ENCODE measurements at regions not wholly inside any gene's neighbourhood (a gene's known extent, or its start where the extent isn't known, plus 50 kb on each side); places are given as distances from the start of the nearest gene placed in this dataset.
A peak's percentile ranks its signal among the peaks of the same experiment; 100 is the strongest.
"Not testable (repeated sequence)": the region's sequence is repeated elsewhere in the genome, so short reads cannot be mapped to it uniquely, and the experiment has no call there.

DNA sequence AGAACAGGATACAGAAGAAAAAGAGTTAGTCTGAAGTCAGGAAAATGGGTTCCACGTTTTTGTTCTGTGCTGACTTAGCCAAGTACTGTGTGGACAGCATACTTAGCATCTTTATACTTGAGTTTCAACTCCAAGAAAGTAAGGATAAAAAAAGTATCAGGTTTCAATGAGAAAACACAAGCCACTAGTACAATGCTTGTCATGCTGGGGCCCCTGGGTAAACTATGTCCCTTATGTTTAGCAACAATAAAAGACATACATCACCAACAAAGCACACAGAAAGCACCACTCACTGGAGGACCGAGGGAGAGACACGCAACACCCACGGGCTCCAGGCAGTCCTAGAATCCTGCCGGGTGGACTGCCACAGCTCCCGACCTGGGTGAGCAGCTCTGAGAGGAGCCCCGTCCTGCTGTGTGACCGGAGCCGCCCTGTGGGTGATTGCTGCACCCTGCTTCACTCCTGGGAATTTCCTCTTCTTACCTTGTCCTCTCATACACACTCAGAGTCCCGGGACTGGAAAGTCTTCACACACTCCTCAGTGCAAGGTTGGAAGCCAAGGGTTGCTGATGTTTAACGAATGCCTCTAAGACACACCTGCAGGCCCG is 890.5 kb downstream of the BRD1 start:
- DNase-seq: no peak

- no peak for DNase-seq
Observed at GRCh38 chr22:48936391-48936790, 891.3 kb downstream of the BRD1 start.

DNA sequence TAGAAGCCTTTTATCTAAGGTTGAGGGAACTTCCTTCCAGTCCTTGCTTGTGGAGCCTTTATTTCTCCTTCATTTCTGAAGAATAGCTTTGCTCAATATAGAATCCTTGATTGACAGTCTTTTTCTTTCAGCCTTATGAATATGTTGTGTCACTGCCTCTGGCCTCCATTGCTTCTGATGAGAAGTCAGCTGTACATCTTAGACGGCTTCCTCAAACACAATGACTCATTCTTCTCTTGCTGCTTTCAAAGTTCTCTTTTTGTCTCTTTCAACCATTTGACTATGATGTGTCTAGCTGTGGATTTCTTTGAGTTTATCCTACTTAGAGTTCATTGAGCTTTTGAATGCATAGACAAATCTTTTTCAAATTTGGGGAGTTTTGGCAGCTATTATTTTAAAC is 893.2 kb downstream of the BRD1 start:
- no peak for DNase-seq

GRCh38 chr22:48931452-48931851 is 896.2 kb downstream of the BRD1 start:
- no peak for DNase-seq

GRCh38 chr22:48929276-48929790 is 898.3 kb downstream of the BRD1 start:
- DNase-seq: peak; percentile 6

- DNase-seq: no peak
Observed at GRCh38 chr22:48927591-48927990, 900.1 kb downstream of the BRD1 start.

GRCh38 chr22:48926643-48927042 is 901.0 kb downstream of the BRD1 start:
- DNase-seq: no peak

DNA sequence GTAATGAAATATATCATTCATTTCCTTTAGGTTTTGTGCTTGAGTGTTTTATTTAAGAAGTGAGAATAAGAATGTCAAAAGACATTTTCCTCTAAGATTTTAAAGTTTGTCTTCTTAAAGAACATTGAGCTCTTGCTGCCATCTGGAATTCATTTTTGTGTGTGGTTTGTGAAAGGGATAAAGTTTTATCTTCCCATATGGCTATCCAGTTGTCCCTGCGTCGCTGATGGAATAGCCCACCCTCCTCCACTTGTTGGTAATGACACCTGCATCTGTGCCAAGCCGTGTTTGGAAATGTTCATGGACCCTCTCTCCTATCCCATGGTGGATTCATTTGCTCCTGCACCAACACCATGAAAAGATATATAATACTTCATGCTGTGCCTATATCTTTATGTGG is 901.5 kb downstream of the BRD1 start:
- DNase-seq: no peak

GRCh38 chr22:48925450-48925849 is 902.2 kb downstream of the BRD1 start:
- DNase-seq: no peak

GRCh38 chr22:48923996-48924395 is 903.7 kb downstream of the BRD1 start:
- DNase-seq: no peak

DNA sequence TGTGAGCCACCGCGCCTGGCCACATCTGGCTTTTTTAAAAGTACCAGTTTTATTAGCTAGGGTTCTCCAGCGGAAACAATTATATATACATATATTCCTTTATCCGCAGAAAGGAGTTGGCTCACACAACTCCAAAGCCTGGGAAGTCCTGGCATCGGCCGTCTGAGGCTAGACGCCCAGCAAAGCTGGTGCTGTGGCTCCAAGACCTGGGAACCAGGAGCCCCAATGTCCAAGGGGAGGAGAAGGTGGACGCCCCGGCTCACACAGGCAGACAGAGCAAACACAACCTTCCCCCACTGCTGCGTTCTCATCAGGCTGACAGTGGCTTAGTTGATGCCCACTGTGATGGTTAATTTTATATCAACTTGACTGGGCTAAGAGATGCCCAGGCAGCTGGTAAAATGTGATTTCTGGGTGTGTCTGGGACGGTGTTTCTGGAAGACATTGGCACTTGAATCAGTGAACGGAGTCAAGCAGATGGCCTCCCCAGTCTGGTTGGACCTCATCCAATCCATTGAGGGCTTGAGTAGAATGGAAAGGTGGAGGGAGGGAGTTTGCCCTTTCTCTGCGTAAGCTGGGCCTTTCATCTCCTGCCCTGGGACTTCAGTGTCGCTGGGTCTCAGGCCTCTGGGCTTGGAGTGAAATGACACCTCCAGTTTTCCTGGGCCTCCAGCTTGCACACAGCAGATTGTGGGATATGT is 904.4 kb downstream of the BRD1 start:
- DNase-seq: no peak

DNA sequence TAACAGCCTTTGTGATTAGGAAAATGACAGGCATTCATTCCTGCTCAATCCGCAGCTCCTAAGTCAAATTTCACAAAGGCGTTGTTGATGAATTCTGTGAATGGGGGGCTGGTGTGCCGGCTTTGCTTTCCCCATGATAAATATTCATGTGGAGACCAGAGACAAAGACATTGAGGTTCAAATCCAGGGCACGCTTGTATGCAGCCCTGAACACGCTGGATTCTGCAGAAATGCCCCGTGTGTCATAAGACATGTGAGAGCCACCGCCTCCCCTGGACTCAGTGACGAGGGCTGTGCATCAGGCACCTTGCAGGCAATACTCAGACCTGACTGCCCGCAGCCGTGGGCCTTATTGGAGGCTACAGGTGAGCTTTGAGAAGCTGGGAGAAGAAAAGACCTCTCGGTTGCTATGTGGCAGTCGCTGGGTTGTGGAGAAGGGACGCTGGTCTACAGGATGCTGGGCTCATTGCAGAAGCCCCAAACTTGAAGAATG is 906.2 kb downstream of the BRD1 start:
- DNase-seq: no peak

- no peak for DNase-seq
Observed at GRCh38 chr22:48920776-48921241, 906.9 kb downstream of the BRD1 start.

GRCh38 chr22:48919851-48920589 is 907.7 kb downstream of the BRD1 start:
- no peak for DNase-seq

- no peak for DNase-seq
Observed at GRCh38 chr22:48919187-48919590, 908.5 kb downstream of the BRD1 start.

GRCh38 chr22:48918585-48919186 is 909.0 kb downstream of the BRD1 start:
- no peak for DNase-seq

DNA sequence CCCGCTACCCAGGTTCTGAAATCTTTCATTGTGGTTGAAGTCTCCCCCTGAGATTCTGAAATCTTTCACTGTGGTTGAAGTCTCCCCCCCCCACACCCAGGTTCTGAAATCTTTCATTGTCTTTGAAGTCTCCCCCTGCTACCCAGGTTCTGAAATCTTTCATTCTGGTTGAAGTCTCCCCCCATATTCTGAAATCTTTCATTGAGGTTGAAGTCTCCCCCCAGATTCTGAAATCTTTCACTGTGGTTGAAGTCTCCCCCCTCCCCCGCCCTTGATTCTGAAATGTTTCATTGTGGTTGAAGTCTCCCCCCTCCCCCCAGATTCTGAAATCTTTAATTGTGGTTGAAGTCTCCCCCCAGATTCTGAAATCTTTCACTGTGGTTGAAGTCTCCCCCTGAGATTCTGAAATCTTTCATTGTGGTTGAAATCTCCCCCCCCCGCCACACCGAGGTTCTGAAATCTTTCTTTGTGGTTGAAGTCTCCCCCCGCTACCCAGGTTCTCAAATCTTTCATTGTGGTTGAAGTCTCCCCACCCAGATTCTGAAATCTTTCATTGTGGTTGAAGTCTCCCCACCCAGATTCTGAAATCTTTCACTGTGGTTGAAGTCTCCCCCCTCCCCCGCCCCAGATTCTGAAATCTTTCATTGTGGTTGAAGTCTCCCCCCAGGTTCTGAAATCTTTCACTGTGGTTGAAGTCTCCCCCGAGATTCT is 915.2 kb downstream of the BRD1 start:
- DNase-seq: not testable (repeated sequence)

DNA sequence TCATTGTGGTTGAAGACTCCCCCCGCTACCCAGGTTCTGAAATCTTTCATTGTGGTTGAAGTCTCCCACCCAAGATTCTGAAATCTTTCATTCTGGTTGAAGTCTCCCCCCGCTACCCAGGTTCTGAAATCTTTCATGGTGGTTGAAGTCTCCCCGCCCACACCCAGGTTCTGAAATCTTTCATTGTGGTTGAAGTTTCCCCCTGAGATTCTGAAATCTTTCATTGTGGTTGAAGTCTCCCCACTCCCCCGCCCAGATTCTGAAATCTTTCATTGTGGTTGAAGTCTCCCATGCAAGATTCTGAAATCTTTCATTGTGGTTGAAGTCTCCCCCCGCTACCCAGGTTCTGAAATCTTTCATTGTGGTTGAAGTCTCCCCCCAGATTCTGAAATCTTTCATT is 916.0 kb downstream of the BRD1 start:
- not testable (repeated sequence) for DNase-seq

GRCh38 chr22:48911067-48911466 is 916.6 kb downstream of the BRD1 start:
- not testable (repeated sequence) for DNase-seq

- no peak for DNase-seq
Observed at GRCh38 chr22:48908547-48908946, 919.1 kb downstream of the BRD1 start.

DNA sequence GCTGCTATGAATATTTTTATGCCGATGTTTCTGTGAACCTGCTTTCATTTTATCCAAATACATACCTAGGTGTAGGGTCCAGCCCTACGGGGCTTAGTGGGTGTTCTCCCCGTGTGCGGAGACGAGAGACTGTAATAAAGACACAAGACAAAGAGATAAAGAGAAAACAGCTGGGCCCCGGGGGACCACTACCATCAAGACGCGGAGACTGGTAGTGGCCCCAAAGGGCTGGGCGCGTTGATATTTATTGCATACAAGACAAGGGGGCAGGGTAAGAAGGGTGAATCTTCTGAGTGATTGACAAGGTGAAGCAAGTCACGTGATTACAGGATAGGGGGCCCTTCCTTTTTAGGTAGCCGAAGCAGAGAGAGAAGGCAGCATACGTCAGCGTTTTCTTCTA is 920.1 kb downstream of the BRD1 start:
- no peak for DNase-seq

- no peak for DNase-seq
Observed at GRCh38 chr22:48906216-48906835, 921.3 kb downstream of the BRD1 start.

Measured in NCI-H2107 (cell line).